Left cardiac atrium (tissue), 4 donors: ENCODE measurements at regions not wholly inside any gene's neighbourhood (a gene's known extent, or its start where the extent isn't known, plus 50 kb on each side); places are given as distances from the start of the nearest gene placed in this dataset.
"Not testable (repeated sequence)": the region's sequence is repeated elsewhere in the genome, so short reads cannot be mapped to it uniquely, and the experiment has no call there.

ENCODE experiments used
- ATAC-seq, 2 donors: fragments of 200-7000 bp; cut with Tn5 transposase; one replicate each; pipeline ENCODE4 v1.9.1; 2020; ENCODE audit warnings: mild to moderate bottlenecking in 2 of 2, moderate library complexity in 2 of 2
- DNase-seq: peaks from one replicate; pipeline ENCODE4 v3.0.0-alpha.2; 2020
- intact Hi-C, 2 donors: fragments of 100-400 bp; cut with DNase I; formaldehyde crosslinking; loops; one replicate each; pipeline versions ENCODE4 v1.14.1 to v1.15.1; 2022 to 2023
- donor health status: DM: no; HTN: yes; CAD: no.
- donor health status: DM: no; HTN: yes; CAD: no; lungs with severe emphysema.
- donor health status: DM: yes; HTN: yes; CAD: no.
- donor health status: Dilated cardiomyopathy.

DNA sequence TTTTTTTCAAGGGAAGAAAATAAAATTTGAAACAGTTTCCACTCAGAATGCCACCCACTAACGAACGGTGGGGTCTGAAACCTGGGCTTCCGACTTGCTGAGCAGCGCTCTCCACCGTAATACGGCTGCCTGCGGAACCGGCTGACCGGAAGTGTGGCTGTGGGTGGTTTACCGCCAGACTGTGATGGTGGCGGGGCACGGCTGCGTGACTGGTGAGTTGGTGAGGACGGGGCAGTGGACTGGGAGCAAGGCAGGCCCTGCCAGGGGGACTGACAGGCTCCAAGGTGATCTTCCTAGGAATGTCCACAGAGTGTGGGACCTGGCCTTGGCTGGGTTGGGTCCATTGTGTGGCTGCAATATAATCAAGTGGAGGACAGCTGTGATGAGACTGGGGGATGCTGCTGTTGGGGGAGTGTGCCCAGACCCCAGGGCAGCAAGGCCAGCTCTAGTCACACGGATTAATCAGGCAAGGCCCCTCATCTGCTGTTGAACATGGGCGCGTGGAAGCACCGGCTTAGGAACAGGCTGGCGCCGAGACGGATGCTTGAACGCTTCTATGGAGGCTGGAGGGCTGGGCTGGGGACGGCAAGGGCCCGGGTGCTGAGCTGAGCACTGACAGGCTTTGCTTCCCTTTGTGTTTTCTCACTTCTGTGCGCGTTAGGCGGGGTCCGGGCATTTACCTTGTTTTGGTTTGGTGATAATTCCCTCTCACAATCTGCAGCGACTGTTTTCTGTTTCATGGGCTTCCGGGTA is 357.7 kb upstream of the SPRED2 start:
- intact Hi-C loops: no loop called here
- ATAC-seq (no peak), DNase-seq (no peak)

- ATAC-seq (no peak), DNase-seq (no peak)
- intact Hi-C loops: no loop called here
Observed at GRCh38 chr2:65788556-65788955, 356.2 kb upstream of the SPRED2 start.

GRCh38 chr2:65786765-65787164 is 354.4 kb upstream of the SPRED2 start:
- ATAC-seq: no peak
- DNase-seq: no peak
- intact Hi-C loops: no loop called here

GRCh38 chr2:65786007-65786717 is 353.8 kb upstream of the SPRED2 start:
- no peak for ATAC-seq
- DNase-seq: no peak
- intact Hi-C loops: no loop called here

- DNase-seq (no peak), ATAC-seq (no peak)
- intact Hi-C loops: no loop called here
Observed at GRCh38 chr2:65782996-65783650, 350.7 kb upstream of the SPRED2 start.

DNA sequence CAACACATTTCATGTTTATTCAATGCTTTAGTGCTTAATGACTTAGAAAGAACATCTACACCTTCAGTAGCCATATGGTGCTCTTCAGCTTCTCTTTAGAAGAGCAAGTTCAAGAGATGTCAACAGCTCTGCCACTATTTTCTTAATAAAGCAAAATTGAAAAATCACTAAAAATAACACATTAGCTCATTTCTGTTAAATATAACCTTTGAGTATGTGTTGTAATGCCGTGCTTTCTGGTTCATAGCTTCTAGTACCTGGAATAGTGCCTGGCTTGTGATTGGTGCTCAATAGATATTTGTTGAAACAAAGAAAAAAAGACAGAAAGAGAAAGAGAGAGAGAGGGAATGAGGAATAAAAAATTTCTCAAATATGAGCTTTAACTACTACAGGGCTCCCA is 349.8 kb upstream of the SPRED2 start:
- ATAC-seq (no peak), DNase-seq (no peak)
- intact Hi-C loops: no loop called here

DNA sequence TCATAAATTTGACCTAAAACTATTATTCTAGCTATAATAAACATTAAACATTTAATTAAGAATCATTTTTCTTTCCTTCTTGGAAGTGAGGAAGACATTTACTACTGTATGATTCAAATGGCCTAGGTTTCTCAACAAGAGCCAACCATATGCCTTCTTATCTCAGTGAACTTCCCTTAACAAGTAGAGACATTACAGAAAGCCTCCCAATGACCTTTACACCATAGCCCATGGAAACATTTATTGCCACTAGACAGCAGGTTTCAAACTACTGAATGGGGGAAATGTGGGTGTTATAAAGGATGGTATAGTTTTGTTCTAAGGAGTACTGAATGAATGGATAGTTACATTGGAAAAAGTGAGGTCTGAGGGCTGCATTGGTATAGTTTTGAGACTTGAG is 349.4 kb upstream of the SPRED2 start:
- DNase-seq (no peak), ATAC-seq (no peak)
- intact Hi-C loops: no loop called here

GRCh38 chr2:65779021-65779420 is 346.6 kb upstream of the SPRED2 start:
- intact Hi-C loops: no loop called here

DNA sequence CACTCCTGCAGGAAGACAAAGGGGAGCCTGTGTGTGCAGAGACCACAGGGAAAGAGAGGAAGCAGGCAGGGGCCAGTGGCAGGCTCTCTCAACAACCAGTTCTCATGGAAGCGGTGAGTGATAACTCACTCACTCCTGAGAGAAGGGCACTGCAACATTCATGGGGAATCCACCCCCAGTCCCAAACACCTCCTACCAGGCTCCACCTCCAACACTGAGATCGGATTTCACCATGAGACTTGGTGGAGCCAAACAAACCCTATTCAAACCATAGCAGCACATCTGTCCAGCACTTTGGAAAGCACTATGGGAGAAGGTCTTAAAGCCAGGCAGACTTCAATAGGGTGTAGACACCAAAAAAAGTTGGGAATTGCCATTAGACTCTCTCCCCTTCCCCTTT is 345.7 kb upstream of the SPRED2 start:
- no peak for ATAC-seq
- intact Hi-C loops: no loop called here
- DNase-seq: no peak

More at GRCh38 chr2:65779021-65779420, 346.6 kb upstream of the SPRED2 start:
- DNase-seq (no peak), ATAC-seq (no peak)

DNA sequence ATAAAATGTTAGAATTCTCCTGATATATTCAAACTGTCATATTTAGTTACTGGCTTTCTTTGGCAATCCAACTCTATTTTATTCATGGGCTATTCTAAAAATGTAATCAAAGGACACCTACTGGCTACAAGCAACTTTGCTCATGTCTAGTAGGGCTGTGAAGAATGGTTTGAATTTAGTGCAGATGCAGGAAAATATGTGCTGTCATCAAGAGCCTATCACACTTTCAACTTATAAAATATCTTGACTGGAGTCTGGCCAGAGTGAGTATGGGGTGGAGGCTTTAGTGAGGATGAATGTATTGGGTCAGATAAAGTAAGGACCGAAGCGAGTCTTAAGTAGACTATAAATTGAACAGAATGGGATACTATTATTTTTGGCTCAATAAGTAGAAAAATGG is 343.4 kb upstream of the SPRED2 start:
- ATAC-seq (no peak), DNase-seq (no peak)
- intact Hi-C loops: no loop called here

GRCh38 chr2:65767946-65768345 is 335.5 kb upstream of the SPRED2 start:
- DNase-seq: no peak
- intact Hi-C loops: no loop called here
- no peak for ATAC-seq

GRCh38 chr2:65766768-65767267 is 334.4 kb upstream of the SPRED2 start:
- DNase-seq (no peak), ATAC-seq (no peak)
- intact Hi-C loops: no loop called here

GRCh38 chr2:65765376-65765775 is 333.0 kb upstream of the SPRED2 start:
- no peak for DNase-seq
- intact Hi-C loops: no loop called here
- no peak for ATAC-seq

- ATAC-seq (no peak), DNase-seq (no peak)
- intact Hi-C loops: no loop called here
Observed at GRCh38 chr2:65762068-65762467, 329.7 kb upstream of the SPRED2 start.

- intact Hi-C loops: no loop called here
- DNase-seq (peak; percentile 22), ATAC-seq (peak; percentile 67 to 87)
Observed at GRCh38 chr2:65754219-65754618, 321.8 kb upstream of the SPRED2 start.

DNA sequence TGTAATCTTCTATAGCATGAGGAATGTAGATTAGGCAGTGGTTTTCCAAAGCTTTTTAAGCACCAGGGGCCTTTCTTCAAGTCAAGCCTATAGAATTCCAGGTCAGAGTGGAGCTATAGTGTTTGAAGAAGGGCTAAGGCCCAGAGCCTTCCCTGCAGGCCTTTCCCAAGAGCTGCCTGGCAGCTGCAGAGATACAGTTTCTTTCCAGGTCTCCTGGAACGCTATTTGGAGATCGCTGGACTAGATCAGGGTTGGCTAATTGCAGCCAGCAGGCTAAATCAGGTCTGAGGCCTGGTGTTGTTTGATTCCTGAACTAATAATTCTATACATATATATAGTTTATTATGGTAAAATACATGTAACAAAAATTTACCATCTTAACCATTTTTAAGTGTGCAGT is 319.0 kb upstream of the SPRED2 start:
- ATAC-seq: no peak
- intact Hi-C loops: no loop called here

GRCh38 chr2:65749545-65749944 is 317.1 kb upstream of the SPRED2 start:
- ATAC-seq: no peak
- intact Hi-C loops: no loop called here
- DNase-seq: no peak

More for the DNA sequence above, 319.0 kb upstream of the SPRED2 start:
- DNase-seq: no peak

GRCh38 chr2:65747875-65748274 is 315.5 kb upstream of the SPRED2 start:
- ATAC-seq, DNase-seq, intact Hi-C loops: not testable (repeated sequence)

DNA sequence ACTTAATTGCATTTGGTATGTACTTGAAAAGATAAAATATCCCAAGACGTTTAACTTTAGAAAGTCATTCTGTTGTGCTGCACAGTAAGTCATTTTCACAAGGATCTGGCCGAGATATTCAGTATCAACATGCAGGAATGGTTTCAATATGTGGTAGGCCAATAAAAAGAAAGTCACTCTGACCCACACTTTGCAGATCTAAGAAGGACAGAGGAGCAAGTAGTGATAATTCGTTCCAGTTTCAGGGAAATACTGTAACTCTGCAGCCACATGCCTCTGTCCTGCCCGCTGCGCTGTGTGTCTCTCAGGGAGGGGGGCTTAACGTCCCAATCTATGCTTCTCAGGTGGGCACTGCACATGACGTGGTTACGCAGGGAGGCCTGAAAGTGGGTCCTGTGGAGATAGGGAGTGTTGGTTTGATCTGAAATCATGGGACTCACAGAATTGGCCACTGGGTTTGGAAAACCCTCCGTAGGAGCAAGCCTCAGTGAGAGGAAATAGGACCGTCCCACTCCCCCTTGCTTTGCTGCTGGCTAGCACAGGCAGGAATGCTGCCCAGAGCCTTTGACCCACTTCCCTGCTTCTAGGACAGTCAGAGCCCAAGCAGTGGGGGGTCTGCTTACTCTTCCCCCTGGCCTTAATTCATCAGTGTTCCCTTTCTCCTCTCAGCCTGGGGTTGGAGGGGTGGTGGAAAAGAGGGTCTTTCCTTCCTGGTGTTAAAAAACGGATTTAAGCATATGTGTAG is 314.7 kb upstream of the SPRED2 start:
- intact Hi-C loops: no loop called here
- ATAC-seq: peak; percentile 75 to 82
- no peak for DNase-seq
